ENCODE measurements at regions not wholly inside any gene's neighbourhood (a gene's known extent, or its start where the extent isn't known, plus 50 kb on each side); places are given as distances from the start of the nearest gene placed in this dataset.
"Not testable (repeated sequence)": the region's sequence is repeated elsewhere in the genome, so short reads cannot be mapped to it uniquely, and the experiment has no call there.

GRCh38 chr20:11511821-11512220 is 405.9 kb upstream of the BTBD3 start:
- in situ Hi-C loops (cut with HindIII; ENCODE audit: extremely low pct_ligation_motif_present, low pct_unique_long_range_greater_than_20kb): no loop called here
- ATAC-seq: no peak
- BruUV-seq (replicated peaks): no TSS peak
- H3K9me3 ChIP-seq (ENCODE audit: low read length): peaks cover 18% of the 10 kb centered on the region
- no peak overlapping the region for H3K4me3 ChIP-seq (replicated peaks in 1 of 3; ENCODE audit: insufficient read depth in 1 of 3, low read depth in 2 of 3, low read length in 3 of 3)
- H3K27me3 ChIP-seq (ENCODE audit: control insufficient read depth in 1 of 2, insufficient read depth in 2 of 2, low read length in 2 of 2): no peaks in the 10 kb centered on the region
- H3K79me2 ChIP-seq (ENCODE audit: insufficient read depth, low read length): no peaks in the 10 kb centered on the region
- H3K27ac ChIP-seq (ENCODE audit: extremely low read length, insufficient read depth, low read length): no peak overlapping the region
- FAIRE-seq: no peak
- H2AFZ ChIP-seq (ENCODE audit: low read length): no peak overlapping the region
- intact Hi-C loops (cut with micrococcal nuclease; ENCODE audit: unreplicated experiment): no loop called here
- H3K4me2 ChIP-seq (ENCODE audit: low read depth, low read length): no peak overlapping the region
- no peaks in the 10 kb centered on the region for H4K20me1 ChIP-seq (ENCODE audit: insufficient read depth, low read length)
- ChIA-PET POLR2A (no interaction called here), CTCF (ENCODE audit: low intra/inter-chr PET ratio, low total read pairs) (no interaction called here)
- TF ChIP-seq ZMYM3 (CRISPR knock-in tag; IDR thresholded peaks at IDR 0.05): no peak
- TF ChIP-seq ZNF570 (CRISPR knock-in tag; IDR thresholded peaks at IDR 0.05; ENCODE audit: borderline replicate concordance): no peak
- no peak for TF ChIP-seq ZNF326 (CRISPR knock-in tag; IDR thresholded peaks at IDR 0.05; ENCODE audit: borderline replicate concordance)
- no peaks in the 10 kb centered on the region for H3K4me1 ChIP-seq (ENCODE audit: insufficient read depth, low read length)
- 2% methylated on average over 5 of the region's 5 CpGs for WGBS (ENCODE audit: low lambda C conversion rate)
- no peak for DNase-seq (ENCODE audit: low spot score)
- H3K36me3 ChIP-seq (replicated peaks in 1 of 2; ENCODE audit: control insufficient read depth in 1 of 2, insufficient read depth in 2 of 2, low read length in 2 of 2): no peaks in the 10 kb centered on the region
- no peak overlapping the region for H3K9ac ChIP-seq (ENCODE audit: insufficient read depth, low read depth, low read length)

- H3K4me2 ChIP-seq (ENCODE audit: low read depth, low read length); H3K27ac ChIP-seq (ENCODE audit: extremely low read length, insufficient read depth, low read length); H3K27me3 ChIP-seq (ENCODE audit: control insufficient read depth in 1 of 2, insufficient read depth in 2 of 2, low read length in 2 of 2); H3K4me3 ChIP-seq (replicated peaks in 1 of 3; ENCODE audit: insufficient read depth in 1 of 3, low read depth in 2 of 3, low read length in 3 of 3); H3K36me3 ChIP-seq (replicated peaks in 1 of 2; ENCODE audit: control insufficient read depth in 1 of 2, insufficient read depth in 2 of 2, low read length in 2 of 2); ATAC-seq; BruUV-seq (replicated peaks); H2AFZ ChIP-seq (ENCODE audit: low read length); CTCF ChIA-PET (ENCODE audit: low intra/inter-chr PET ratio, low total read pairs); H4K20me1 ChIP-seq (ENCODE audit: insufficient read depth, low read length); in situ Hi-C loops (cut with HindIII; ENCODE audit: extremely low pct_ligation_motif_present, low pct_unique_long_range_greater_than_20kb); H3K9ac ChIP-seq (ENCODE audit: insufficient read depth, low read depth, low read length); intact Hi-C loops (cut with micrococcal nuclease; ENCODE audit: unreplicated experiment); POLR2A ChIA-PET; H3K4me1 ChIP-seq (ENCODE audit: insufficient read depth, low read length); DNase-seq (ENCODE audit: low spot score); H3K79me2 ChIP-seq (ENCODE audit: insufficient read depth, low read length); FAIRE-seq: not testable (repeated sequence)
- WGBS (ENCODE audit: low lambda C conversion rate): 70% methylated on average over 29 of the region's 39 CpGs
- peaks cover 11% of the 10 kb centered on the region for H3K9me3 ChIP-seq (ENCODE audit: low read length)
Observed at GRCh38 chr20:11513241-11513745, 404.4 kb upstream of the BTBD3 start.
